Panc1 (cell line): ENCODE measurements at regions not wholly inside any gene's neighbourhood (a gene's known extent, or its start where the extent isn't known, plus 50 kb on each side); places are given as distances from the start of the nearest gene placed in this dataset.

Experiments
- ATAC-seq: fragments of 200-7000 bp; cut with Tn5 transposase; 2 replicates; pipeline ENCODE4 v1.9.1; 2020; ENCODE audit warnings: mild to moderate bottlenecking, moderate library complexity
- BruUV-seq: library from RNA; stranded (reverse); fragments of 400-500 nt; replicated peaks from 2 replicates; lab custom pipeline; 2021; lab: Mats Ljungman, UMichigan
- CTCF ChIA-PET: fragments of 300-600 bp; sonication (Branson Sonifier 250); formaldehyde crosslinking; loops from one replicate; lab custom pipeline; 2022; ENCODE audit warnings: antibody characterized with exemption; lab: Charles Lee
- POLR2A ChIA-PET: fragments of 300-600 bp; sonication (Branson Sonifier 250); formaldehyde crosslinking; loops from one replicate; lab custom pipeline; 2022; ENCODE audit warnings: antibody characterized with exemption; lab: Charles Lee
- DNase-seq: peaks from one replicate; pipeline ENCODE4 v3.0.0-alpha.2; 2010; ENCODE audit warnings: low read depth, low spot score
- H3K27ac ChIP-seq: 2 replicates; pipeline ENCODE4 v1.5.1; 2011; ENCODE audit warnings: mild to moderate bottlenecking, low read length, inconsistent platforms
- H3K27me3 ChIP-seq: fragments of 200-500 bp; sonication (Bioruptor generic); 2 replicates; pipeline ENCODE4 v1.6.0; 2014; ENCODE audit warnings: low read length, inconsistent platforms; ENCODE audit not compliant: control insufficient read depth, insufficient read depth
- H3K36me3 ChIP-seq: fragments of 200-500 bp; sonication (Bioruptor generic); 2 replicates; pipeline ENCODE4 v1.5.1; 2014; ENCODE audit warnings: inconsistent platforms, mild to moderate bottlenecking, low read length, moderate library complexity; ENCODE audit not compliant: control insufficient read depth, insufficient read depth
- H3K4me1 ChIP-seq: 2 replicates; pipeline ENCODE4 v1.5.1; 2011; ENCODE audit warnings: inconsistent platforms, mild to moderate bottlenecking, low read length, moderate library complexity; ENCODE audit not compliant: control insufficient read depth, insufficient read depth
- H3K4me3 ChIP-seq, 2 experiments: 2 replicates each; pipeline ENCODE4 v1.5.1; 2011 to 2012; ENCODE audit warnings: low read depth in 2 of 2, low read length in 2 of 2, mild to moderate bottlenecking in 2 of 2, inconsistent platforms in 1 of 2, moderate library complexity in 1 of 2
- H3K9me3 ChIP-seq: fragments of 200-500 bp; sonication (Bioruptor generic); 2 replicates; pipeline ENCODE4 v1.5.1; 2014; ENCODE audit warnings: low read depth, mild to moderate bottlenecking, inconsistent platforms, low read length, moderate library complexity; ENCODE audit not compliant: control insufficient read depth, insufficient read depth
- POLR2AphosphoS5 ChIP-seq: IDR thresholded peaks from 2 replicates; pipeline ENCODE4 v1.6.1; 2012; ENCODE audit warnings: mild to moderate bottlenecking, low read depth, low read length, moderate library complexity
- SIN3A ChIP-seq: IDR thresholded peaks from 2 replicates; pipeline ENCODE4 v1.6.1; 2012; ENCODE audit warnings: low read depth, mild to moderate bottlenecking, low read length, moderate library complexity, borderline replicate concordance; ENCODE audit not compliant: insufficient read depth
- TCF7L2 ChIP-seq: IDR thresholded peaks from 2 replicates; pipeline ENCODE4 v1.6.1; 2011; ENCODE audit warnings: mild to moderate bottlenecking, low read depth, low read length, inconsistent platforms
- in situ Hi-C: cut with HindIII; loops from 2 replicates; pipeline ENCODE4 v1.10.0; 2016; ENCODE audit warnings: low sequenced_read_pairs, low pct_unique_long_range_greater_than_20kb
- intact Hi-C: fragments of 100-400 bp; cut with micrococcal nuclease; formaldehyde crosslinking; loops from one replicate; pipeline ENCODE4 v1.10.0; 2022; ENCODE audit not compliant: unreplicated experiment
- TF ChIP-seq, protein P1 (sequence below), 2 experiments: IDR thresholded peaks; 2 replicates each; pipeline ENCODE4 v1.6.1; 2011 to 2012; ENCODE audit warnings: low read depth in 2 of 2, control low read depth in 1 of 2, low read length in 1 of 2, mild to moderate bottlenecking in 1 of 2, moderate library complexity in 1 of 2; ENCODE audit not compliant: insufficient read depth in 1 of 2
- TF ChIP-seq, protein P2 (sequence below): fragments of 450-650 bp; IDR thresholded peaks from 2 replicates; pipeline ENCODE4 v1.5.1; 2017; ENCODE audit warnings: mild to moderate bottlenecking

DNA sequence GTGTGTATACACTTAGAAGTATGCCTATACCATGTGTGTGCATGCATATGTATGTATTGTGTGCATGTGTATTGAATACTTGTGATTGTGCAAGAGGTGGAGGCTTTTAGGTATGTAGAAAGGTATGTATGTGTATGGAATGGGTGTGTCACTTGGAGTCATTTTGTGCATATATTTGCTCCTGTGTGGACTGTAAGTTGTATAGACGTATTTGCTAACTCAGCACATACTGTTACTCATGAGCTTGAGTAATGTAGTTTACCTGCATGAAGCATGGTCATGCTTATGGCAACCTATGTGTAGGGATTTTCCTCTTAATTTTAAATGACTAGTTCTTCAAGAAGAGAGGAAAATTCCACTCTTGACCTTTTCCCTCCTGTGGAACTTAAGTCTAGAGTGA lies 507.6 kb upstream of the LARGE1 start:
- H3K4me3 ChIP-seq: no peak overlapping the region
- ATAC-seq: no peak
- BruUV-seq: no TSS peak
- no peak overlapping the region for H3K27ac ChIP-seq
- TF ChIP-seq POLR2AphosphoS5 (no peak), SIN3A (no peak), TCF7L2 (no peak)
- TF ChIP-seq, protein P1, sequence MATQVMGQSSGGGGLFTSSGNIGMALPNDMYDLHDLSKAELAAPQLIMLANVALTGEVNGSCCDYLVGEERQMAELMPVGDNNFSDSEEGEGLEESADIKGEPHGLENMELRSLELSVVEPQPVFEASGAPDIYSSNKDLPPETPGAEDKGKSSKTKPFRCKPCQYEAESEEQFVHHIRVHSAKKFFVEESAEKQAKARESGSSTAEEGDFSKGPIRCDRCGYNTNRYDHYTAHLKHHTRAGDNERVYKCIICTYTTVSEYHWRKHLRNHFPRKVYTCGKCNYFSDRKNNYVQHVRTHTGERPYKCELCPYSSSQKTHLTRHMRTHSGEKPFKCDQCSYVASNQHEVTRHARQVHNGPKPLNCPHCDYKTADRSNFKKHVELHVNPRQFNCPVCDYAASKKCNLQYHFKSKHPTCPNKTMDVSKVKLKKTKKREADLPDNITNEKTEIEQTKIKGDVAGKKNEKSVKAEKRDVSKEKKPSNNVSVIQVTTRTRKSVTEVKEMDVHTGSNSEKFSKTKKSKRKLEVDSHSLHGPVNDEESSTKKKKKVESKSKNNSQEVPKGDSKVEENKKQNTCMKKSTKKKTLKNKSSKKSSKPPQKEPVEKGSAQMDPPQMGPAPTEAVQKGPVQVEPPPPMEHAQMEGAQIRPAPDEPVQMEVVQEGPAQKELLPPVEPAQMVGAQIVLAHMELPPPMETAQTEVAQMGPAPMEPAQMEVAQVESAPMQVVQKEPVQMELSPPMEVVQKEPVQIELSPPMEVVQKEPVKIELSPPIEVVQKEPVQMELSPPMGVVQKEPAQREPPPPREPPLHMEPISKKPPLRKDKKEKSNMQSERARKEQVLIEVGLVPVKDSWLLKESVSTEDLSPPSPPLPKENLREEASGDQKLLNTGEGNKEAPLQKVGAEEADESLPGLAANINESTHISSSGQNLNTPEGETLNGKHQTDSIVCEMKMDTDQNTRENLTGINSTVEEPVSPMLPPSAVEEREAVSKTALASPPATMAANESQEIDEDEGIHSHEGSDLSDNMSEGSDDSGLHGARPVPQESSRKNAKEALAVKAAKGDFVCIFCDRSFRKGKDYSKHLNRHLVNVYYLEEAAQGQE (IDR thresholded peaks at IDR 0.05; ENCODE audit: insufficient read depth in 1 of 2, low read depth in 2 of 2, low read length in 1 of 2): no peak
- TF ChIP-seq, protein P2, sequence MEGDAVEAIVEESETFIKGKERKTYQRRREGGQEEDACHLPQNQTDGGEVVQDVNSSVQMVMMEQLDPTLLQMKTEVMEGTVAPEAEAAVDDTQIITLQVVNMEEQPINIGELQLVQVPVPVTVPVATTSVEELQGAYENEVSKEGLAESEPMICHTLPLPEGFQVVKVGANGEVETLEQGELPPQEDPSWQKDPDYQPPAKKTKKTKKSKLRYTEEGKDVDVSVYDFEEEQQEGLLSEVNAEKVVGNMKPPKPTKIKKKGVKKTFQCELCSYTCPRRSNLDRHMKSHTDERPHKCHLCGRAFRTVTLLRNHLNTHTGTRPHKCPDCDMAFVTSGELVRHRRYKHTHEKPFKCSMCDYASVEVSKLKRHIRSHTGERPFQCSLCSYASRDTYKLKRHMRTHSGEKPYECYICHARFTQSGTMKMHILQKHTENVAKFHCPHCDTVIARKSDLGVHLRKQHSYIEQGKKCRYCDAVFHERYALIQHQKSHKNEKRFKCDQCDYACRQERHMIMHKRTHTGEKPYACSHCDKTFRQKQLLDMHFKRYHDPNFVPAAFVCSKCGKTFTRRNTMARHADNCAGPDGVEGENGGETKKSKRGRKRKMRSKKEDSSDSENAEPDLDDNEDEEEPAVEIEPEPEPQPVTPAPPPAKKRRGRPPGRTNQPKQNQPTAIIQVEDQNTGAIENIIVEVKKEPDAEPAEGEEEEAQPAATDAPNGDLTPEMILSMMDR: no peak
- ChIA-PET CTCF (no interaction called here), POLR2A (no interaction called here)
- H3K36me3 ChIP-seq: no peaks in the 10 kb centered on the region
- no peaks in the 10 kb centered on the region for H3K4me1 ChIP-seq
- in situ Hi-C loops: no loop called here
- intact Hi-C loops: no loop called here
- H3K27me3 ChIP-seq: no peaks in the 10 kb centered on the region
- no peak for DNase-seq
- H3K9me3 ChIP-seq: 0 out of 2 replicates have a peak, but pooled peaks cover 2% of the 10 kb centered on the region

DNA sequence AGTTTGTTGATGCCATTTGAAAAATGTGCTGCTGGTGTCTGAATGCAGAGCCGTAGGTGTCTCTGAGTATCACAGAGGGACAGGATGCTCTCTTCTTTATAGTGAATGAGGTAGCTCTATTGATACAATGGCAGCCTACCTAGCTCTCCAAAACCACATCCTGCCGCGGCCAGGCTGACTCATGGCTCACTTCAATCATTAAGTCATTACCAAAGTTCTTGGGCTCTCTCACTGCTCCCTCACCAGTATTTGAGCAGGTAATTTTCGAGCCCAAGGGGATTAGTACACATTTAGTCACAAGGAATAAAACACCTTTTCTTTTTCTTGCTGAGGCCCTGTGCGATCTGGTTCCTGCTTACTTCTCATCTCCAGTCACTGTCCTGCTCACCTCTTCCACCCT lies 509.0 kb upstream of the LARGE1 start:
- Histone ChIP-seq H3K9me3 (0 out of 2 replicates have a peak, but pooled peaks cover 2% of the 10 kb centered on the region), H3K36me3 (no peaks in the 10 kb centered on the region), H3K4me3 (no peak overlapping the region), H3K27ac (no peak overlapping the region), H3K4me1 (no peaks in the 10 kb centered on the region), H3K27me3 (no peaks in the 10 kb centered on the region)
- DNase-seq (no peak), ATAC-seq (no peak)
- ChIA-PET POLR2A (interaction anchor here (0.6 kb wide), 1 partner anchor 24 kb away, joined by 3 read pairs; no protein-coding TSS in a partner anchor), CTCF (no interaction called here)
- no peak for TF ChIP-seq SIN3A
- TF ChIP-seq TCF7L2: no peak
- no peak for TF ChIP-seq POLR2AphosphoS5
- TF ChIP-seq, protein P1 (IDR thresholded peaks at IDR 0.05; ENCODE audit: insufficient read depth in 1 of 2, low read depth in 2 of 2, low read length in 1 of 2): no peak
- TF ChIP-seq, protein P2: no peak
- BruUV-seq: no TSS peak
- in situ Hi-C loops (no loop called here), intact Hi-C loops (no loop called here)
